HG03045 (cell line): ENCODE measurements at regions not wholly inside any gene's neighbourhood (a gene's known extent, or its start where the extent isn't known, plus 50 kb on each side); places are given as distances from the start of the nearest gene placed in this dataset.

ENCODE experiments used
- ATAC-seq: cut with Tn5 transposase; IDR thresholded peaks from one replicate; pipeline ENCODE4 v1.9.1; 2021; ENCODE audit warnings: mild to moderate bottlenecking, moderate library complexity; ENCODE audit not compliant: unreplicated experiment

- ATAC-seq, result no peak
Measured at GRCh38 chr13:22263185-22263584, 592.3 kb downstream of the FGF9 start.

DNA sequence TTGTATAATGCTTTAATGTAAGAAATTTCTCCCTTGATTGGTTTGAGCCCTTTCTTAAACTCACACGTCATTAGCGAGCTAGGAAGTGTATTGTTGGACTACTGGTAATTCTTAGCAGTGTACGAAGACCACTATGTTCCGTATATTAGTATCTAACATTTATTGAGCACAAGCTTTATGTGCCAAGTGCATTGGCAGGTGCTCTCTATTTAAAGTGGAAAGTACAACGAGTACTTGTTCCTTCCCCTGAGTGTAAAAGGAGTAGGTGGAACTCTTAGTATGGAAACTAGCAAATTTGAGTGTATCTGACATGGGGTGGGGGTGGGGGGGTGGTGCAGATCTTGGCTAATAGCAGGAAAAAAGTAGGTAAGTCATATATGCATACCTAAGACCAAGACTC is 594.7 kb downstream of the FGF9 start:
- ATAC-seq, result no peak

- no peak for ATAC-seq
Measured at GRCh38 chr13:22270881-22271280, 600.0 kb downstream of the FGF9 start.

DNA sequence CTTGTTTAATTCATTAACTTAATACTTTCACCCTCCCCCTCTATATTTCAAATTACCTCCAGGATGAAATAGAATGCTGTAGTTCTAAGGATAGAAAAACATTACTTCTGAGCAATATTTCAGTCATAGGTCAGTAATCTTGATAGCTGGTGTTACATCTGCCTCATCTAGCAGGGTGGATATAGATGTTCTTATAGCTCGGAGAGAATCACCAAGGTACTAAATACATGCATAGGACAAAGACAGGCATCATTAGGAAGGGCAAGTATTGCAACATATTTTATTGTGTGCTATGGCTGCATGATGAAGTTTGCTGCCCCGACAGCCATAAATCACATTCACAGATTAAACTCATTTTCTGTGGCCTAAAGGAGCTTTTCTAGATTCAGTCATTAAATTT is 601.0 kb downstream of the FGF9 start:
- ATAC-seq, result no peak

GRCh38 chr13:22275393-22275792 is 604.5 kb downstream of the FGF9 start:
- no peak for ATAC-seq

GRCh38 chr13:22276616-22277015 is 605.7 kb downstream of the FGF9 start:
- ATAC-seq, result no peak

DNA sequence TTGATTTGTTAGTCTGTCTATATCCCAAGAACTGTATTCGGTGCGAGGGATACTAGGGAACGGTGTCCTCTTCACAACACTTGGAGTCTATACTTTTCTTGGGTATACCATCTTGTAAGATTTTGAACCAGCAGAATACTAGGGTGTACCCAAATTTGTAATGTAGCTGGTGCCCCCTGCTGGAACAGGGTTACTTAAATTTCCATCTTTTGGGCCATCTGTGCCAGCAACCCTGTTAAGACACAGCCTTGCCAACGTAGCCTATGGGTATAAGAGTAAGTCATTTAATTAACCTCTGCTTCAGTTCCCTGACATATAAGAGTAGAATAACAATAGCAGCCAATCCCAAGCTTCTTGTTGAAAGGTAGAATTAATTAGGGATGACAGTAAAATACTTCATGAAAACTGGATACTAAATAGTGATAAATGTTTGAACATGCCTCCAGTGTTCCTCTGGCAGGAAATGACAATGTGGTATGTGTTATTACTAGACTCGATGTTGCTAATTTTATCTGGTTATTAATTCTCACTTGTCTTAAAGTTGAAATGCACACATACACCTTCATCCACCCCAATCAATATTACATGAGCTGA is 607.6 kb downstream of the FGF9 start:
- peak; percentile 59 for ATAC-seq

DNA sequence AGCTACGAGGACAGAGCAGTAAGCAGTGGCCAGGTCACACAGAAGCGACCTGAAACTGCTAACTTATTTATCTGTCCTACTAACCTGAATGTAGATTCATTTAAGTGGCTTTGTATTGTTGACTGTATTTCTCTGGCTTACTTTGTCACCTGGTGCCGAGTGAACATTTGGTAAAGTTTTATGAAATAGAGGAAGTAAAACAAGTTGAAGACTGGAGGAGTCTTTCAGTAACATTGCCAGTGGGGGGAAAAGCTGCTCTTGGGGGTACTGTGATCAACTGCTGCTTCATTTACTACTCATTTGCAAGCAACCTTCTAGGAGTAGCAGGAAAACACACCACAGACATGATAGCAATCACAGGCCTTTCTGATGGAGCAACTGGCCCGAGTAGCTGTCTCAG is 615.0 kb downstream of the FGF9 start:
- no peak for ATAC-seq

- no peak for ATAC-seq
Measured at GRCh38 chr13:22286338-22286737, 615.5 kb downstream of the FGF9 start.

DNA sequence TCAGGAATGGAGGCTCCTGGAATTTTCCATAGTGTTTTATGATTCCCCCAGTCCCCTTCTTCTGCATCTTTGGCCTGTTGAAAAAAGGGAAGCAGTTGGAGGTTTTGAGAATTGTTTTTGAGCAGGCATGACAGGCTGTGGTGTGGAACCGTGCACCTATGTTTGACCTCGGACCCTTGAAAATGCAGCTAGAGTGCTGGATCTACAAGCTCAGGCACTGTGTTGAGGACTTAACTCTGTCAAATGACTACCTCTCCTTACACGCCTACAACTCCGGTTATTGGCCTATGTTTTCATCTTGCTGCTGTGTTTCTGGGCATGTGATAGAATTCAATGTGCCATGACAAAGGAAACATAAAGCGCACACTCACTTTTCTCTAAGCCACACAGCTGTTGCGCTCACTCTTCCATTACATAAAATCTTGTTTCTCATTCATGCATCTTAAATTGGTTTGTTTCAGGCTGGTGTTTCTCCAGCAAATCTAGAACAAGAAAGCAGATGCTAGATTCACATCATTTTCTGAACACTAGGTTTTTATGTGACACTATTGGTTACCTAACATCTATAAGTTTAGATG is 616.6 kb downstream of the FGF9 start:
- ATAC-seq, result no peak

DNA sequence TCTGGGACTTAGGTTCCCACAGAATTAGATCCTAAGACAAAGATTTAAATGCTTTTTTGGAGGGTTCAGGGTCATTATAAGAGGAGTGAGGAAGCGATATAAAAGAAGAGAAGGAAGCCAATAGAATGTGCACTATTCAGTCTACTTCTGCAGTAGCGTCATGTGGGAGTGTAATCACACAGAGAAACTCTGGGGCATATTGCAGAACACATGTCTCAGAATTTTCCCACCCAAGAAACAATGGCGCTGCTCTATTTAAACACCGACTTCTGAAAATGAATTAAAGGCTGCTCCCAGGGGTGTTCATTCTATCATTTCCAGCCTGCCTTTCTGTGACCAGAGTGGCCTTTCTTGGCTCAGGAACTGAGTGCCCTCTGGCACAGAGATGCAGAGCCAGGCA is 617.6 kb downstream of the FGF9 start:
- no peak for ATAC-seq

DNA sequence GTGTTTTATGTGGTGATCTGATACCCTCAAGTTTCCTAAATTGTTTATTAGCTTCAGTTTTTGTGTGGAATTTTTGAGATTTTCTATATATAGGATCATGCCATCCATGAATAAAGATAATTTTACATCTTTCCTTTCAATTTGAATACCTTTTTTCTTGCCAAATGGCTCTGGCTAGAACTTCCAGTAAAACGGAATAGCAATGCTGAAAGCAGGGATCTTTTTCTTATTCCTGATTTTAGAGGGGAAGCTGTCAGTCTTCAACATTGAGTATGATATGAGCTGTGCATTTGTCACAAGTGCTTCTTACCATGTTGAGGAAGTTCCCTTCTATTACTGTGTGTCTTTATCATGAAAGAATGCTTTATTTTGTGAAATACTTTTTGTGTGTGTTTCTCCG is 618.8 kb downstream of the FGF9 start:
- ATAC-seq, result no peak

DNA sequence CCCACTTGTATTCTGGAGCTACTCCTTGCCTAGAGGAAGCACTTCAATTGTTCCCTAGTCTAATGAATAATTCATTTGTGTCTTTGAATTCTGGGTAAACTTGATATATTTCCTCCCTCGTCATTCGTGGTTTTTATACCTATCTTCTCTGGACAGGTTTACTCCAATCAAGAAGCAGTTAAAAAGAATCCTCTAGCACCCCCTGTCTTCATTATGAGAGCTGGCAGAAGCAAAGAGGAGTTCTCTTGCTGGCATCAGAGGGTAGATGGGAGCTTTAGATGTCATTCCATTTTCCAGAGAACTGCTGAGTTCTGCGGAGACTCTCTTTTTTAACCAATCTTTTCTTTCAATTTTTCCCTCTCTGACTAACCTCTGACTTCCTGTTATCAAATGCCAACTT is 627.7 kb downstream of the FGF9 start:
- ATAC-seq, result no peak

DNA sequence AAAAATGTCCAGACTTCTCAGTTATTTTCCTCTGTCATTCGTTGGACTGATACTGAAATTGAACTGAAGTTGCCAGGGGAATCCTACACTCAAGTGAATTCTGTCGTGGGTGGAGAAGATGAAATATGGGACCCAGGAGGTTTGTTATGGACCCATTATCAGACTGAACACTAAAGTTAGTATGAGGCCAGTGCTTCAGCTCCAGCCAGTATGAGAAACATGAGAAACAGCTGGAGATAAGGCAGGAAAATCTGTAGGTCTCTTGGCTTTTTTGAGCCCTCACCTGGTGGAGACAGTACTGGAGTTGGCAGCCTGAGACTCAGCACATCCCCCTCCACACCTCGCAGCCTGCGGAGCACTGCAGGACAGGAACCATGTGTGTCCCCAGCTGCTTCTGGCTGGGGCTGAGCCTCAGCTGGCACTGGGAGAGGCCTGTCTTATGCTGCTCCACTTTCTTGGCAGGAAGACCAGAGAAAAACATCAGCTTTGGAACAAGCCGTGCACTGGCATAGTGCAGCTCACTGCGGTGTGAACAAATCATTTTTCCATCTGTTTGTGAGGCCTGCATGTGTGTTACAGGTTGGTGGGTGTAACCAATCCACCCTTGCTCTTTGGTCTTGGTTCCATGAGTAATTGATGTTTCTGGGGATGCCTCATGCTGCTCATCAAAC is 641.0 kb downstream of the FGF9 start:
- ATAC-seq, result no peak

DNA sequence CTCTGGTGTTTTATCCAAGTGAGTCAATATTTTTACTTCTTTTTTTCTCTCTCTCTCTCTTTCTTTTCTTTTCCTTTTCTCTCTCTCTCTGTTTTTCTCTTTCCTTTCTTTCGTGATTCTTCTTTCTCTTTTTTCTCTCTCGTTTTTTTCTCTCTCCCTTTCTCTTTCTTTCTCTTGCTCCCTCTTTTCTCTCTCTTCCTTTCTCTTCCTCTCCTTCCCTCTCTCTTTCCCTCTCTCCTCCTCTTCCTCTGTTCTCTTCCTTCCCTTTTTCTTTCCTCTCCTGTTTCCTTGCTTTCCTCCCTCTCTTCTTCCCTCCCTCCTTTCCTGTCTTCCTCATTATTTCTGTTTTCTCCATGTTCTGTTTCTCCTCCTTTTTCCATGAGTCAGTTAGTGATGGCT is 641.5 kb downstream of the FGF9 start:
- ATAC-seq, result no peak

DNA sequence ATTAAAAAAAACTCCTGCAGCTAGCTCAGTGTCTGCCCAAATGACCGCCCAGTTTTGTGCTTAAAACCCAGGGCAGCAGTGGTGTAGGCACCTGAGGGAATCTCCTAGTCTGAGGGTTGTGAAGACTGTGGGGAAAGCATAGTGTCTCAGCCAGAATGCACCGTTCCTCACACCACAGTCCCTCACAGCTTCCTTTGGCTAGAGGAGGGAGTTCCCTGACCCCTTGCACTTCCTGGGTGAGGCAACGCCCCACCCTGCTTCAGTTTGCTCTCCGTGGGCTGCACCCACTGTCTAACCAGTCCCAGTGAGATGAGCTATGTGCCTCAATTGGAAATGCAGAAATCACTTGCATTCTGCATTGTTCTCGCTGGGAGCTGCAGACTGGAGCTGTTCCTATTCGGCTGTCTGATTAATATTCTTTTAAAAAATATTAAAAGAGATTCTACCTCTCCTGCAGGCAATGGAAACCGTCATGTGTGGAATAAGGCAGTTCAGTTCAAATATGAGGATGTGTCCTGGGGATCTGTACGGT is 645.7 kb downstream of the FGF9 start:
- ATAC-seq, result no peak

GRCh38 chr13:22320991-22321390 is 650.1 kb downstream of the FGF9 start:
- no peak for ATAC-seq

- ATAC-seq, result no peak
Measured at GRCh38 chr13:22325761-22326160, 654.9 kb downstream of the FGF9 start.

GRCh38 chr13:22332416-22332815 is 661.5 kb downstream of the FGF9 start:
- no peak for ATAC-seq

- no peak for ATAC-seq
Measured at GRCh38 chr13:22336460-22336859, 665.6 kb downstream of the FGF9 start.

DNA sequence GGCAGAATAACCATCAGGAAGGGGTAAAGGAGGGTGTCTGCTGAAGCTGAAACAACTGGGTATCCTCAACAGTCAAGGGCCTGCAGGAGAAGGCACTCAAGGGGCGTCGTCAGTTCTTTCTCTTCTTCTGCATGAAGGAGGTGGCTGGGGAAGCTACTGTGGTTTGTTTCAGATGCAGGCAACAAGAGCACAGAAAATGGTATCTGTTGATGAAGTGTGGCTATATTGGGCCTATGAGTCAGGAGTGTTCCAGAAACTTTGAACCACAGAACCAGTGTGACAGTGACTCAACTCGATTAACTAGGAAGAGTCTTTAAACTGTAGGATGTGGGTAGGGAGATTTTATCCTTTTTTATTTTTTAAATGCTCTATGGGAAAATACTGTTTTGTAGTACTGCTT is 686.3 kb downstream of the FGF9 start:
- ATAC-seq, result no peak

DNA sequence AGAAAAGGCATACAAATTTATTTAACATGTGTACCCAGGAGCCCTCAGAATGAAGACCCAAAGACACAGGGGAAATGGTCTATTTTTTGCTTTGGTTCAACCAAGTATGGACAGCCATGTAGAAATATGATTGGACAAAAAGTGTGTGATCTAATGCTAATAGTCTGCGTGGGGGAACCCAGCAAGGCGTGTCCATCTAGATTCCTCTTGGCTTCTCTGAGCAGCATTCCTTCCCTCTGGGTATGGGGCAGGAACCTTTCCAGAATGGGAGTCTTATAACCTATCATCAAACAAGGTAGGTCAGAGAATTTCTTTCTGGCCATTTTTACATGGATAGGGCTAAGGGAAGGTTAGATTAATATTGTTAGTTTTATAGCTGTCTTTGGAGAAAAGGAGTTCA is 698.2 kb downstream of the FGF9 start:
- ATAC-seq, result no peak
